HS-5 (cell line): ENCODE measurements at regions not wholly inside any gene's neighbourhood (a gene's known extent, or its start where the extent isn't known, plus 50 kb on each side); places are given as distances from the start of the nearest gene placed in this dataset.

Experiments
- DNase-seq: peaks from one replicate; pipeline ENCODE4 v3.0.0-alpha.2; 2012; ENCODE audit warnings: low read depth

DNA sequence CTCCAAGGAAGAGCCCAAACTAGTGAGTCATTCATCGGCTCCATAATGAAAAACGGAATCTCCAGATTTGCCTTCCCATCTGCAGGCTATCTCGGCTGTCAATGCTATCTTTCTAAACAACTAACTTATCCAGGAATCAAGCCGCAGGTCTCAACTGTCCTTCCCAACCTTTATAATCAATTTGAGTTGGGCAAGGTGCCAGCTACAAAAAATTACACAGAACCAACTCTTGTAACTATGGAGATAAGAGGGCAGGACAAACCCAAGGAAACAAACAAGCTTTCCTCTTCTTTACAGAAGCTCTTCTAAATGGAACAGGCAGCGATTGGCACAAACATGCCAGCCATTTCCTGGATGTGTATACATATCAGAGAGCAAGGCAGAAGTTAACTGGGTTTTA lies 61.2 kb upstream of the RAI2 start:
- no peak for DNase-seq

- no peak for DNase-seq
Measured at GRCh38 chrX:17919896-17920446, 58.9 kb upstream of the RAI2 start.

DNA sequence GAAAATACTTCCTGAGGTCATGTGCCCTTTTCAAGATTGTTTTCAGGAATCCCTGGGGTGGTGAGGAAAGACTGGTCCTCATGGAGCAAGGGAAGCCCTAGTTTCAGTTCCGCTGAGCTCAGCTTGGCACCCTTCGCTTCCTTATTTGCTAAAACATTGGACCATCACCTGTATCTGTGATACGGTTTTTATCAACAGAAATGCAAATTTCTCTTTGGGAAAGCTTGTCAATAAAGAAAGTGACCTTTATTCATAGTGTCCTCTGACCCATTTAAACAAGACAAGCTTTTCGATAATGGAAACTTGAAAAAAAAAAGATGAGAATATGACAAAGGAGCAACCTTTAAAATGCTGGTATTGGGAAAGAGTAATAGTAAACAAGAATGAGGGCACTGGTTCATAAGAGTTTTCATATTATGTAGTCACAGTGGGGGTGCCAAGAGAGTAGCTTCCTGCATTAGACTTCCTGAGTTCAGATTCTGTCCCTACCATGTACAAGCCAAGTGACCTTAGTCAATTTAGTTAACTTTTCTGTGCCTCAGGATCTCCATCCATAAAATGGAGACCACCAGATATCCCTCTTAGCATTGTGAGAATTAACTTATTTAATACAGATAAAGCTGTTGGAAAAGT lies 57.0 kb upstream of the RAI2 start:
- no peak for DNase-seq

GRCh38 chrX:17913801-17914200 lies 52.7 kb upstream of the RAI2 start:
- DNase-seq = no peak
